IMR-90 (cell line): ENCODE measurements at regions not wholly inside any gene's neighbourhood (a gene's known extent, or its start where the extent isn't known, plus 50 kb on each side); places are given as distances from the start of the nearest gene placed in this dataset.
A peak's percentile ranks its signal among the peaks of the same experiment; 100 is the strongest.

ENCODE experiments used
- ATAC-seq: fragments of 200-7000 bp; cut with Tn5 transposase; 2 replicates; pipeline ENCODE4 v1.9.1; 2020; ENCODE audit warnings: low read depth, mild to moderate bottlenecking, moderate library complexity
- BruUV-seq: library from RNA; stranded (reverse); fragments of 400-500 nt; replicated peaks from 2 replicates; lab custom pipeline; 2021; lab: Mats Ljungman, UMichigan
- CTCF ChIA-PET: fragments of 300-600 bp; formaldehyde crosslinking; extraction: SDS; loops from one replicate; lab custom pipeline; 2021; ENCODE audit warnings: antibody characterized with exemption; lab: Yijun Ruan, JAX
- POLR2A ChIA-PET: fragments of 300-600 bp; sonication (Branson Sonifier 250); formaldehyde crosslinking; loops from one replicate; lab custom pipeline; 2022; ENCODE audit warnings: antibody characterized with exemption; ENCODE audit not compliant: unreplicated experiment; lab: Charles Lee
- DNase-seq: peaks from one replicate; pipeline ENCODE4 v3.0.0; 2013
- H2AFZ ChIP-seq: replicated peaks from 2 replicates; pipeline ENCODE3; 2013; ENCODE audit warnings: low read length, mild to moderate bottlenecking; ENCODE audit not compliant: poor library complexity
- H2AK5ac ChIP-seq: 2 replicates; pipeline ENCODE4 v1.6.1; 2013; ENCODE audit warnings: low read depth, low read length, inconsistent platforms
- H2AK9ac ChIP-seq: replicated peaks from 2 replicates; pipeline ENCODE3; 2013; ENCODE audit warnings: mild to moderate bottlenecking, low read depth, low read length, moderate library complexity; ENCODE audit not compliant: poor library complexity
- H2BK120ac ChIP-seq: 2 replicates; pipeline ENCODE4 v1.6.1; 2013; ENCODE audit warnings: low read depth, low read length, inconsistent platforms
- H2BK15ac ChIP-seq: 3 replicates; pipeline ENCODE4 v1.6.1; 2013; ENCODE audit warnings: low read depth, low read length, inconsistent platforms
- H2BK20ac ChIP-seq: 2 replicates; pipeline ENCODE4 v1.6.1; 2013; ENCODE audit warnings: low read depth, mild to moderate bottlenecking, inconsistent platforms, low read length, moderate library complexity
- H2BK5ac ChIP-seq: 2 replicates; pipeline ENCODE4 v1.6.1; 2013; ENCODE audit warnings: mild to moderate bottlenecking, low read depth, low read length, inconsistent platforms; ENCODE audit not compliant: poor library complexity, severe bottlenecking
- H3K14ac ChIP-seq: replicated peaks from 2 replicates; pipeline ENCODE4 v1.6.1; 2013; ENCODE audit warnings: low read depth, low read length, inconsistent platforms
- H3K18ac ChIP-seq: 2 replicates; pipeline ENCODE4 v1.6.1; 2013; ENCODE audit warnings: low read depth, low read length, control low read depth
- H3K23ac ChIP-seq: 2 replicates; pipeline ENCODE4 v1.6.1; 2013; ENCODE audit warnings: low read depth, low read length, inconsistent platforms
- H3K27ac ChIP-seq: 2 replicates; pipeline ENCODE4 v1.5.1; 2013; ENCODE audit warnings: mild to moderate bottlenecking, control low read depth, low read length; ENCODE audit not compliant: insufficient read depth
- H3K27me3 ChIP-seq: 2 replicates; pipeline ENCODE4 v1.6.1; 2013; ENCODE audit warnings: low read length; ENCODE audit not compliant: control insufficient read depth, insufficient read depth
- H3K36me3 ChIP-seq: 2 replicates; pipeline ENCODE4 v1.6.1; 2013; ENCODE audit warnings: low read length, mixed read lengths; ENCODE audit not compliant: control insufficient read depth, insufficient read depth
- H3K4ac ChIP-seq: 2 replicates; pipeline ENCODE4 v1.6.1; 2013; ENCODE audit warnings: low read depth, low read length, inconsistent platforms
- H3K4me1 ChIP-seq: 2 replicates; pipeline ENCODE4 v1.6.1; 2013; ENCODE audit warnings: low read length, mixed read lengths; ENCODE audit not compliant: control insufficient read depth, insufficient read depth
- H3K4me2 ChIP-seq: 2 replicates; pipeline ENCODE4 v1.6.1; 2013; ENCODE audit warnings: low read depth, mild to moderate bottlenecking, control low read depth, low read length, moderate library complexity
- H3K4me3 ChIP-seq: 2 replicates; pipeline ENCODE4 v1.5.1; 2013; ENCODE audit warnings: low read depth, mild to moderate bottlenecking, control low read depth, low read length, moderate library complexity; ENCODE audit not compliant: insufficient read depth
- H3K56ac ChIP-seq: 2 replicates; pipeline ENCODE4 v1.6.1; 2013; ENCODE audit warnings: low read length, inconsistent platforms; ENCODE audit not compliant: insufficient read depth; ENCODE audit errors: extremely low read depth
- H3K79me1 ChIP-seq, 2 experiments: 2 replicates each; pipeline ENCODE4 v1.6.1; 2013; ENCODE audit warnings: low read length in 2 of 2, inconsistent platforms in 1 of 2, low read depth in 1 of 2
- H3K9ac ChIP-seq: 2 replicates; pipeline ENCODE4 v1.6.1; 2013; ENCODE audit warnings: low read depth, low read length, control low read depth
- H3K9me1 ChIP-seq: 2 replicates; pipeline ENCODE4 v1.6.1; 2013; ENCODE audit warnings: low read length, inconsistent platforms; ENCODE audit not compliant: insufficient read depth
- H3K9me3 ChIP-seq: 2 replicates; pipeline ENCODE4 v1.6.1; 2013; ENCODE audit warnings: low read length; ENCODE audit not compliant: control insufficient read depth, insufficient read depth
- H4K20me1 ChIP-seq: 2 replicates; pipeline ENCODE4 v1.6.1; 2013; ENCODE audit warnings: low read length, inconsistent platforms; ENCODE audit not compliant: insufficient read depth
- H4K5ac ChIP-seq: 2 replicates; pipeline ENCODE4 v1.6.1; 2013; ENCODE audit warnings: mild to moderate bottlenecking, low read depth, low read length, control low read depth
- H4K8ac ChIP-seq, 2 experiments: 2 replicates each; pipeline ENCODE4 v1.6.1; 2013; ENCODE audit warnings: low read depth in 2 of 2, low read length in 2 of 2, control low read depth in 1 of 2, inconsistent platforms in 1 of 2
- H4K91ac ChIP-seq: 2 replicates; pipeline ENCODE4 v1.6.1; 2013; ENCODE audit warnings: low read depth, low read length, inconsistent platforms; ENCODE audit not compliant: insufficient read depth
- BHLHE40 ChIP-seq: fragments of 150-350 bp; IDR thresholded peaks from 2 replicates; pipeline ENCODE4 v1.6.1; 2016; ENCODE audit warnings: mild to moderate bottlenecking, low read depth, low read length
- CEBPB ChIP-seq: IDR thresholded peaks from 2 replicates; pipeline ENCODE4 v1.6.1; 2012; ENCODE audit warnings: low read depth, low read length, improper control_type of control experiment
- ELK1 ChIP-seq: fragments of 150-350 bp; IDR thresholded peaks from 2 replicates; pipeline ENCODE4 v1.6.1; 2016; ENCODE audit warnings: low read depth, mild to moderate bottlenecking, low read length, moderate library complexity, borderline replicate concordance
- WGBS, 2 experiments: methylation state at CpG; one replicate each; pipeline versions ENCODE4 v1.1.5 to v1.1.7; 2013; ENCODE audit warnings: missing lambda C conversion rate in 2 of 2; ENCODE audit not compliant: insufficient read length in 1 of 2; ENCODE audit errors: extremely low coverage in 2 of 2; 5-methylcytosine and 5-hydroxymethylcytosine counted together
- dilution Hi-C: fragments of 300-500 bp; cut with HindIII; formaldehyde crosslinking; loops from one replicate; pipeline ENCODE4 v1.14.3; 2018; ENCODE audit warnings: low sequenced_read_pairs; ENCODE audit not compliant: unreplicated experiment
- in situ Hi-C: fragments of 300-500 bp; cut with MboI; formaldehyde crosslinking; loops from 3 replicates; pipeline ENCODE4 v1.14.3; 2019; ENCODE audit warnings: low sequenced_read_pairs, inconsistent platforms, mixed read lengths
- intact Hi-C: fragments of 100-400 bp; cut with micrococcal nuclease; formaldehyde crosslinking; loops from 2 replicates; pipeline ENCODE4 v1.10.0; 2022

GRCh38 chr13:26979334-26979733 is 192.3 kb downstream of the USP12 start:
- ATAC-seq (no peak), DNase-seq (no peak)
- no peak overlapping the region for H3K4me2 ChIP-seq
- dilution Hi-C loops: no loop called here
- intact Hi-C loops: no loop called here
- H4K20me1 ChIP-seq: no peaks in the 10 kb centered on the region
- H4K8ac ChIP-seq: peak overlapping the region in 1 of 2 experiments; percentile 19; a peak in 2 of 4 replicates
- H3K4me1 ChIP-seq: peaks cover 14% of the 10 kb centered on the region
- H3K23ac ChIP-seq: no peak overlapping the region
- no peak overlapping the region for H4K5ac ChIP-seq
- in situ Hi-C loops: loop anchor here (10.0 to 25.0 kb wide), 2 partner anchors 633 to 1005 kb away; partner anchors contain the start of genes LNX2, POLR1D and URAD
- H3K14ac ChIP-seq: no peak overlapping the region
- no peak overlapping the region for H2AFZ ChIP-seq
- peak overlapping the region; percentile 8; the same call in 1 of the 2 replicates for H2BK120ac ChIP-seq
- H3K4ac ChIP-seq: 0 out of 2 replicates have a peak overlapping the region, but pooled peaks have one; percentile 26
- H3K4me3 ChIP-seq: no peak overlapping the region
- H4K91ac ChIP-seq: peak overlapping the region; percentile 23; the same call in 1 of the 2 replicates
- POLR2A ChIA-PET: no interaction called here
- no peak overlapping the region for H2BK5ac ChIP-seq
- no peak overlapping the region for H3K18ac ChIP-seq
- no peaks in the 10 kb centered on the region for H3K36me3 ChIP-seq
- H3K27ac ChIP-seq: no peak overlapping the region
- no peaks in the 10 kb centered on the region for H3K9me3 ChIP-seq
- H2AK5ac ChIP-seq: peak overlapping the region; percentile 7
- WGBS, 2 experiments: 93% methylated on average over 3 of the region's 8 CpGs; no CpG with 5 or more reads in 1 of the 2 experiments
- peaks cover 0 to 6% of the 10 kb centered on the region in 2 experiments; a peak in 2 of 4 replicates for H3K79me1 ChIP-seq
- H2BK15ac ChIP-seq: peak overlapping the region; percentile 26; the same call in 2 of the 3 replicates
- BruUV-seq: no TSS peak
- no peak for TF ChIP-seq CEBPB
- TF ChIP-seq BHLHE40: no peak
- TF ChIP-seq ELK1: no peak
- H3K9ac ChIP-seq: no peak overlapping the region
- H2BK20ac ChIP-seq: peak overlapping the region; percentile 41; the same call in 1 of the 2 replicates
- no peak overlapping the region for H3K56ac ChIP-seq
- CTCF ChIA-PET: interaction anchor here (0.8 kb wide), 1 partner anchor 379 kb away, joined by 3 read pairs; no protein-coding TSS in a partner anchor
- H2AK9ac ChIP-seq: no peak overlapping the region
- H3K27me3 ChIP-seq: no peaks in the 10 kb centered on the region
- H3K9me1 ChIP-seq: peaks cover 14% of the 10 kb centered on the region
